HL-60 (cell line): ENCODE measurements at regions not wholly inside any gene's neighbourhood (a gene's known extent, or its start where the extent isn't known, plus 50 kb on each side); places are given as distances from the start of the nearest gene placed in this dataset.

Experiments used
- CTCF ChIP-seq: IDR thresholded peaks from one replicate; pipeline ENCODE4 v1.5.1; 2011; ENCODE audit warnings: low read length, control low read depth, inconsistent platforms; ENCODE audit not compliant: insufficient read depth
- GABPA ChIP-seq: IDR thresholded peaks from 2 replicates; pipeline ENCODE4 v1.6.1; 2012; ENCODE audit warnings: low read depth
- POLR2AphosphoS5 ChIP-seq: IDR thresholded peaks from 2 replicates; pipeline ENCODE4 v1.6.1; 2012; ENCODE audit warnings: low read depth

DNA sequence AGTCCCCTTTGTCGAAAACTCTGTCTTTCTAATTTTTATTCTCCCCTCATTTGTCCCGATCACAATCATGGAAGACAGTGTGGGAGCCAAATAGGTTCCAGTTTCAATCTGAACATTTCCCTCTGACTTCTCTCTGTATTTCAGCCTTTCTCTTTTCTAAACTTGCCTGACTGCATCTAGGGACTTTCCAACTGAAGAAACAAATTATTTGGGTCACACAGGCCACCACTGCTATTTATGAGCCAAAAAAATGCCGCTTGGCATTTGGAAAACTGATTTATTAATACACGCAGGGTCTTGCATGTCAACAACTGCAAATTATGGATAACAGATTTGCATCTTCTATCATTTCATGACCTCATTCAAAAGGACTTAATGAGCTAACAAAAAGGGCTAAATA, 55.2 kb upstream of the ELAC2 start:
- TF ChIP-seq POLR2AphosphoS5 (no peak), CTCF (no peak), GABPA (no peak)
